ENCODE measurements at regions not wholly inside any gene's neighbourhood (a gene's known extent, or its start where the extent isn't known, plus 50 kb on each side); places are given as distances from the start of the nearest gene placed in this dataset.

GRCh38 chr2:107195631-107196030 lies 309.7 kb upstream of the ST6GAL2 start:
- TF ChIP-seq IRF1 (CRISPR knock-in tag; IDR thresholded peaks at IDR 0.05) = no peak
- TF ChIP-seq E2F5 (CRISPR knock-in tag; IDR thresholded peaks at IDR 0.05) = no peak
- no peak for TF ChIP-seq ZNF396 (CRISPR knock-in tag; IDR thresholded peaks at IDR 0.05; ENCODE audit: borderline replicate concordance)
- no peak for TF ChIP-seq CTCF (IDR thresholded peaks at IDR 0.05)
- no peak for TF ChIP-seq ZNF121 (CRISPR knock-in tag; IDR thresholded peaks at IDR 0.05)
- no peak for TF ChIP-seq NFYB (CRISPR knock-in tag; conservative IDR thresholded peaks at IDR 0.05; ENCODE audit: low read depth)
- TF ChIP-seq PRDM15 (CRISPR knock-in tag; IDR thresholded peaks at IDR 0.05) = no peak
- TF ChIP-seq ATF3 (CRISPR knock-in tag; conservative IDR thresholded peaks at IDR 0.05) = no peak
